Superior temporal gyrus (tissue), 1 donor: ENCODE measurements at regions not wholly inside any gene's neighbourhood (a gene's known extent, or its start where the extent isn't known, plus 50 kb on each side); places are given as distances from the start of the nearest gene placed in this dataset.

Experiments used
- DNase-seq: peaks from one replicate; pipeline ENCODE4 v3.0.0-alpha.2; 2016; ENCODE audit errors: extremely low spot score

DNA sequence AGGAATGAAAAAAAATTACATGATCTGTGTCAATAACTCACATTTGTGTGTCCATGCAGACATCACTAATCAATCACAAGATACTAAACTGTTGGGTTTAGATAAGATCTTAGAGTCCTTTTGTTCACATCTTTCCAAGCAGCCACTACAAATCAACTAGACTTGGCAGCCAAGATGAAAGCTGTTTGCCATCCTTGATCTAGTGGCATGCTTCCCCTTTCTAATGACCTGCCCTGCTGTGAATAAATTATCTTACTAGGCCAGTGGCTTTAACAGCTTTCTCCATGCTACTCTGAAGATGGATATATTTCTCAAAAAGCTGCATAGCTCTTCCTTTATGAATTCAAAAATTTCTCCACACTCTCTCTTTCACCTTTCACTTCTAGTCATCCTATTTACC is 1338.0 kb upstream of the ACVR2A start:
- no peak for DNase-seq

DNA sequence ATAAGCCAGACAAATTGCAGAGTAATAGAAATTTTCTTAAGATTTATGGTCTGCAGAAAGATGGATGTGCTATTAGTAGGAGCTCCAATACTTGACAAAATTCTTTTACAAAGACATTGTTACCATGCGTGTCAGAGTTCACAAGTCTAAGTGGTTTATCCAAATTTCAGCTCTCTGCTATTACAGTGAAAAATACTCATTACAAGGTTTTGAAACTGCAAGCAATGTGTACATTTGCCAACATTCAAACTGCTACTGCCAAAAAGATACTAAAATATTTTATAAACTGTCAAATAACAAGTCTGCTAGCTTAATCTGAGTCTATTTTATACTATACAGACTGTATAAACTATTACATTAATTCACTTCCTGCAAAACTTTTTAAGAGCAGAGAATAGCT is 1341.5 kb upstream of the ACVR2A start:
- no peak for DNase-seq

DNA sequence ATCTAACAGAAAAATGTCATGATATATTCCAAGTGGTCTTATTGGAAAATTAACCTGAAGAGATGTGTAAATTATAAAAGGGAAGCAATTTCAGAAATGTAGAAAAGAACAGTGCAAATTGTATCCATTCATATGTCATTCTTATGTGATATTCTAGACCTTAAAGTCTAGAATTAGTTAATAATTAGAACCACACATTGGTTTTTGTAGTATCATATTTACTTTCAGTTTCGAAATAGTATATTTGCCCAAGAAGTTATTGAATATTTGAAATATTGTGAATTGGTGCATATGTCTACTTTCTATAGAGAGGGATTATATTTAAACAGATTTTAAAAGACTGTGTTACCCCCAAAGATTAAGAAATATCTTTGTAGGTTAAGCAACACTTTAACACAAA is 1348.6 kb upstream of the ACVR2A start:
- no peak for DNase-seq

DNA sequence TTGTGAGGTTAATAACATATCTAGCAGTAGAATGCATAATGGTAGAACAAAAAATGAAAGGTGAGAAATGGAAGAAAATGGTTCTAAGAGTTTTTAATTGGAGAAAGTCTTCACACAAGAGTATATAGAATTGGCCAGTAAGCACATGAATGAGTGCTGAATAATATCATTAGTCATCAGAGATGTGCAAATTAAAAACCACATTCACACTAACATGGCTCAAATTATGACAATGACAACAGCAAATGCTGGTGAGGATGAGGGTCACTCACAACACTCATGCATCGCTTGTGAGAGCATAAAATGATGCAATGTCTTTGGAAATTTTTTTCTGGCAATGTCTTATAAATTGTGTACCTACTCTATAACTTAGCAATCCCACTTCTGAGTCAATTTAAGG is 1355.4 kb upstream of the ACVR2A start:
- DNase-seq: no peak

GRCh38 chr2:146481629-146482028 is 1363.2 kb upstream of the ACVR2A start:
- no peak for DNase-seq

- DNase-seq: no peak
These were observed 1367.4 kb upstream of the ACVR2A start for GRCh38 chr2:146477383-146477782.

DNA sequence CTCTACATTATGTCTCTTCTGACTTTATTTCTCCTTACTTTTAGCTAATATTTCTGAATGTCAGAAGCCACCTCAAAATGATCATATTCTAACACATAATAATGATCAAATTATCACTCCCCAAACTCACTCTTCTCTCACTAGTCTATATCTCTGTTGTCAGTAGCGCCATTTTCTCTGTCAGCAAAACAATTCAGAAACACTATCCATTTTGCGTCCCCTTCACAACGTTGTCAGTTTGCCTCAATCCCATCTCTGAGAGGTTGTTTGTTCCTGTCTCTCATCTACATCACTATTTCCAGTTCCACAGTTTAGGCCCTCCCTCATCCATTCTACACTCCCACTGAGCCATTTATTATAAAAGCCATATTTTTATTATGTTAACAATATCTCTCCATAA is 1376.3 kb upstream of the ACVR2A start:
- no peak for DNase-seq

GRCh38 chr2:146467425-146467824 is 1377.4 kb upstream of the ACVR2A start:
- DNase-seq: no peak

- DNase-seq: no peak
These were observed 1379.4 kb upstream of the ACVR2A start for GRCh38 chr2:146465460-146465859.

DNA sequence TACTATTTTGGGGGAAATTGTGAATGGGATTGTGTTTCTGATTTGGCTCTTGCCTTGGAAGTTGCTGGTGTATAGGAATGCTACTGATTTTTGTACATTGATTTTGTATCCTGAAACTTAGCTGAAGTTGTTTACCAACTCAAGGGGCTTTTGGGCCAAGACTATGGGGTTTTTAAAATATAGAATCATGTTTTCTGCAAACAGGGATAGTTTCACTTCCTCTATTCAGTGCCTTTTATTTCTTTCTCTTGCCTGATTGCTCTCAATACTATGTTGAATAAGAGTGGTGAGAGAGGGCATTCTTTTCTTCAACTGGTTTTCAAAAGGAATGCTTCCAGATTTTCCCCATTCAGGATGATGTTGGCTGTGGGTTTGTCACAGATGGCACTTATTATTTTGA is 1383.8 kb upstream of the ACVR2A start:
- no peak for DNase-seq

DNA sequence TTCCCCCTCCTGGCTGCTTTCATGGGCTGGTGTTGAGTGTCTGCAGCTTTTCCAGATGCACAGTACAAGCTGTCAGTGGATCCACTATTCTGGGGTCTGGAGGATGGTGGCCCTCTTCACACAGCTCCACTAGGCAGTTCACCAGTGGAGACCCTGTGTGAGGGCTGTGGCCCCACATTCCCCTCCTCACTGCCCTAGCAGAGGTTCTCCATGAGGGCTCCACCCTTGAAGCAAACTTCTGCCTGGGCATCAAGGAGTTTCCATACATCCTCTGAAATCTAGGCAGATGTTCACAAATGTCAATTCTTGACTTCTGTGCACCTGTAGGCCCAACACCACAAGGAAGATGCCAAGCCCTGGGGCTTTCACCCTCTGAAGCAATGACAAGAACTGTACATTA is 1386.2 kb upstream of the ACVR2A start:
- no peak for DNase-seq

- DNase-seq: no peak
These were observed 1387.6 kb upstream of the ACVR2A start for GRCh38 chr2:146457221-146457620.

DNA sequence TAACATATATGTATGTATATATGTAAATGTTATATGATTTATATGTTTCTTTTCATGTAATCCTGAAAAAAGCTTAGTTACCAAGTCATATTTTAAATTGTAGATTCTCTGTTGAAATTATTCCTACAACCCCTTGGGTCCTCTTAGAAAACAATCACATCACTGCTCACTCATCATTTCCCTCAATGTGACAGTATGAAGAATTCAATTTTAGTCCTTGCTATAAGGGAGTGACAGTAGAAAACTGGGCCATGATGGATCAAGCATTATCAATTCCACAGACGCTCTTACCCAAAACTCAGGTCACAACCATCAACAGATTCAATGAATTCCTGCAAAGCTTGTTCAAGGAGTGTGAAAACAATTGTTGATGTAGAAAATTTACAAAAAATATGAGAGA is 1389.5 kb upstream of the ACVR2A start:
- DNase-seq: no peak

- no peak for DNase-seq
These were observed 1392.9 kb upstream of the ACVR2A start for GRCh38 chr2:146451972-146452371.

DNA sequence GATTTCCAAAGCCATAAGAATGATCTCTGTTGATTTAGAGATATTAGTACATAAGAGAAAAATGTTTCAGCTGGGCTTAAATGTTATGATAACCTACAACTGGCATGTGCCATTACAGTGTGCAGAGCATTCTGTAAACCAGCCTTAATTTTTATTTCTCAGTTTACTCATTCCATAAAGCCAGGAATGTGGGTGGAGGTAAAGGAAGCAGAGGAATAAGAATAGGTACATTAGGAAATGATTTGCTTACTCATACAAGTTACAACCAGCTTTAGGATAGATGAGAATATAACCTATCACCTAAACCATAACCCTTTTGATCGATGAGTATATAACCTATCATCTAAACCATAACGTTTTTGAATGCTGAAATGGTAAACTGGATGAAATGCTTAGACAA is 1394.7 kb upstream of the ACVR2A start:
- no peak for DNase-seq

DNA sequence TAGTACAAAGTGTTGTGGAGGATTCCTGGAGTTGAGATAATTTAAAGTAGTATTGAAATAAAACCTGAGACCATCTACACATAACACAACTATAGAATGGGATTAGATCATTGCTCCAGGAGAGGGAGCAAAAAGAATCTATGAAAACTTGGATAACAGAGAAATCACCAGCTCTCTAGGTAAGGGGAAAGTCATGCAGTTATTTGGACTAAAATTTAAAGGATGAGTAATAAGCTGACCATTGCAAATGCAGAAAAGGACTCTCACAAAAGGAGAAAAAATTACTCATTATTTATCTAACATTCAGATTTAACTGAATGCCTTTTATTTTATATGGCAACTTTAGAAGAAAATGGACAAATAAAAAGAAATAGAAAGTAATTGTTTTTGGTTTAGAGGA is 1399.8 kb upstream of the ACVR2A start:
- DNase-seq: no peak

- no peak for DNase-seq
These were observed 1400.7 kb upstream of the ACVR2A start for GRCh38 chr2:146444085-146444484.

DNA sequence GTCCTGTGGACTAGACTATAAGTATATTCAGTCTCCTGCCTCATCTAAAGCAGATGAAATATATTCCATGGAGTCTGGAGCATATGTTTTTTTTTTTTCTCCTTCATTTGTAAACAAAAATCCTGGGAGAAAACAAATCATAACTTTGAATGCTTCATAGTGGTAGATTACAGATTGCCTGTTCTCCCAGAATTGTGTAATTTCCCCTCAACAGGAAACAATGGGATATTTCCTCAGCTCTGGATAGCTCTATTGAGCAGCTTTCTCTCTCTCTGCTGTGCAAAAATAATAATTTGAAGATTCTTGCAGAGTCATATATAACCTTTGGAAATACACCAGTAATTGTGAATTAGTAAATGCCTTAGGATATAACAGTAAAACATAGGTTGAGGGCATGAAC is 1406.6 kb upstream of the ACVR2A start:
- no peak for DNase-seq

DNA sequence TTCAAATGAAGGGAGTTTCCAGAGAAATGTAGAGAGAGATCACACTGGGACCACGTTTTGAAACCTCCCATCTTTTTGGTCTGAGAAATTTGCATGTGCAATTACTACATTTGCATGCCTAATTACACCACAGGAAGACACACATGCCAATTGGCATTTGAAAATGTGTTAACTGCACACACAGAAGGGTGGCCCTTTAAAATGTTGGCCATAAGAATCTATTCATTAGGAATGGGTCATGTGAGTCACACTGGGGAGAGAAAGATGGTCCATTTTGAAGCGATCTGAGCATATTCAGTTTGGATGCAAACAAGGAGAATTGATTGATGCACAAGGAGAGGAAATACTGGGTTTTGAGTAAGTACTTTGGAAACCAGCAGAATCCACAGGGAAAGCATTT is 1407.1 kb upstream of the ACVR2A start:
- no peak for DNase-seq

DNA sequence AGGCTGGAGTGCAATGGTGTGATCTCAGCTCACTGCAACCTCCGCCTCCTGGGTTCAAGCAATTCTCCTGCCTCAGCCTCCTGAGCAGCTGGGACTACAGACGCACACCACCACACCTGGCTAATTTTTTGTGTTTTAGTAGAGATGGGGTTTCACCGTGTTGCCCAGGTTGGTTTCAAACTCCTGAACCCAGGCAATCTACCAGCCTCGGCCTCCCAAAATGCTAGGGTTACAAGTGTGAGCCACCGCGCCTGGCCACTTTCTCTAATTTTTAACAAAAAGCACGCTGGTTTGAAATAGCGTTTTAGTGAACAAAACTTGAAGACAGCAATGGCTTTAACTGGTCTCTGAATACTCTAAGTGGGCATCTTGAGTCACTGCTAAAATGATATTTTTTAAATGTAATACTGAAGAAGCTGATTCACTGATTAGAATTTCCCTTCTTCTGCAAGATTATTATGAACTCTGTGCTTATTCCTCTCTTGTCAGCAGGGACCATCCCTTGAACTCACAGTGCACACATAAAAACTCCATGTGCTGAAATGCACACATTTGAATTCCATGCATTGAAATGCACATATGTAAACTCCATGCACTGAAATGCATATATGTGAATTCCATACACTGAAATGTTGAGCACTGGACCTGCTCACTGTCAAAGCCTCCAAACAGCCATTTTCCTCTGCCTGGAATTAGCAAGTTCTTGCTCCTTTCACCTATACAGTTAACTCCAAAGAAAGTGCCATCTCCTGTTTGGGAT is 1411.5 kb upstream of the ACVR2A start:
- no peak for DNase-seq

DNA sequence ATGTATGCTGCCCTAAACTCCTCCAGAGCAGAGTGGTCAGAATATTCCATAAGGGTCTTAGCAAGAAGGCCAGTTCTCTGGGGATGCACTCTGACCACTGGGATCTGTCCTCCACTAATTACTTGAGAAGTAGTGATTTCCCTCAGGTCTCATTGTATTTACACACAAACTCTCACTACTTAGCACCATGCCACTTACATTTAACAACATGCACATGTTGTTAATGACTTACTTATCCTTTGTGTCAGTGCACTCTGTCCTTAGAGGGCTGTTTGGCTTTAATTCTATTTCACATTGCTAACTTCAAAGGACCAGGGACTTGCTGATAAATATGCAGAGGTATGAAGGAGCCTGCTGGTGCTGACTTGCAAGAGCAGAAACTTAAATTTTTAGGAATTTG is 1415.5 kb upstream of the ACVR2A start:
- DNase-seq: no peak

DNA sequence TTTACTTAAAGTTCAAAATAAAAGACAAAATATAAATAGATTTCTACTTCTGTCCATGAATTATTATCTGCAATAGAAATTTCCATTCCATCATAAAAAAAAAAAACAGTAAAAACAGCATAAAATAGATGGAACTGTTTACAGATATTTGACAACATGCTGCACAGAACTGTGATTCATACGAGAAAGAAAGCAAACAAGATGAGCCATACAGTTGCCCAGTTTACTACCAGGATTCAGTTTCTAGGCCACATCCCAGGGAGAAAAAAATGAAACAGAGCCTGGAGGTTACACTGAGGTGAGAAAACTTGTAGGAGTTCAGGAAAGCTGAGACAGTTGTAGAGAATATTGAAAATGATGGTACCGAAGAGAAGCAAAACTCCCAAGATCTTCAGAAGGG is 1426.9 kb upstream of the ACVR2A start:
- DNase-seq: no peak

- DNase-seq: no peak
These were observed 1429.5 kb upstream of the ACVR2A start for GRCh38 chr2:146415291-146415690.

- DNase-seq: no peak
These were observed 1430.4 kb upstream of the ACVR2A start for GRCh38 chr2:146414456-146414855.
